ENCODE measurements at regions not wholly inside any gene's neighbourhood (a gene's known extent, or its start where the extent isn't known, plus 50 kb on each side); places are given as distances from the start of the nearest gene placed in this dataset.
"Not testable (repeated sequence)": the region's sequence is repeated elsewhere in the genome, so short reads cannot be mapped to it uniquely, and the experiment has no call there.

- DNase-seq (ENCODE audit: low read depth, low spot score) = not testable (repeated sequence)
These were observed 211.3 kb downstream of the CCDC74A start for GRCh38 chr2:131738996-131739434.

GRCh38 chr2:131753640-131754561, 226.2 kb downstream of the CCDC74A start:
- no peak for DNase-seq (ENCODE audit: low read depth, low spot score)

GRCh38 chr2:131754929-131755720, 227.4 kb downstream of the CCDC74A start:
- DNase-seq (ENCODE audit: low read depth, low spot score) = no peak

GRCh38 chr2:131756141-131756907, 228.6 kb downstream of the CCDC74A start:
- no peak for DNase-seq (ENCODE audit: low read depth, low spot score)

GRCh38 chr2:131758941-131759340, 231.3 kb downstream of the CCDC74A start:
- DNase-seq (ENCODE audit: low read depth, low spot score) = not testable (repeated sequence)

- not testable (repeated sequence) for DNase-seq (ENCODE audit: low read depth, low spot score)
These were observed 247.4 kb downstream of the CCDC74A start for GRCh38 chr2:131774955-131775555.

GRCh38 chr2:131775903-131776506, 248.3 kb downstream of the CCDC74A start:
- not testable (repeated sequence) for DNase-seq (ENCODE audit: low read depth, low spot score)

- not testable (repeated sequence) for DNase-seq (ENCODE audit: low read depth, low spot score)
These were observed 252.8 kb downstream of the CCDC74A start for GRCh38 chr2:131780446-131780845.

- DNase-seq (ENCODE audit: low read depth, low spot score) = no peak
These were observed 273.6 kb downstream of the CCDC74A start for GRCh38 chr2:131801210-131801744.

GRCh38 chr2:131801745-131802350, 274.2 kb downstream of the CCDC74A start:
- peak; percentile 7 for DNase-seq (ENCODE audit: low read depth, low spot score)

- DNase-seq (ENCODE audit: low read depth, low spot score) = peak; percentile 38
These were observed 274.7 kb downstream of the CCDC74A start for GRCh38 chr2:131802351-131802836.

- not testable (repeated sequence) for DNase-seq (ENCODE audit: low read depth, low spot score)
These were observed 275.5 kb downstream of the CCDC74A start for GRCh38 chr2:131803237-131803636.

- DNase-seq (ENCODE audit: low read depth, low spot score) = not testable (repeated sequence)
These were observed 284.9 kb downstream of the CCDC74A start for GRCh38 chr2:131812605-131813004.

- not testable (repeated sequence) for DNase-seq (ENCODE audit: low read depth, low spot score)
These were observed 285.7 kb downstream of the CCDC74A start for GRCh38 chr2:131813378-131813777.

- DNase-seq (ENCODE audit: low read depth, low spot score) = not testable (repeated sequence)
These were observed 290.7 kb downstream of the CCDC74A start for GRCh38 chr2:131818267-131818973.

GRCh38 chr2:131822237-131822721, 294.6 kb downstream of the CCDC74A start:
- not testable (repeated sequence) for DNase-seq (ENCODE audit: low read depth, low spot score)

GRCh38 chr2:131823058-131823457, 295.4 kb downstream of the CCDC74A start:
- not testable (repeated sequence) for DNase-seq (ENCODE audit: low read depth, low spot score)

GRCh38 chr2:131824986-131825385, 297.3 kb downstream of the CCDC74A start:
- not testable (repeated sequence) for DNase-seq (ENCODE audit: low read depth, low spot score)
